Ascending aorta (tissue), 2 donors: ENCODE measurements at regions not wholly inside any gene's neighbourhood (a gene's known extent, or its start where the extent isn't known, plus 50 kb on each side); places are given as distances from the start of the nearest gene placed in this dataset.

Experiments used
- DNase-seq, 2 donors: peaks; one replicate each; pipeline ENCODE4 v3.0.0-alpha.2; 2019; ENCODE audit warnings: low spot score in 2 of 2
- H3K27ac ChIP-seq, 2 donors: fragments of 200-600 bp; sonication (generic); one replicate each; pipeline ENCODE4 v1.5.1; 2016 to 2017; ENCODE audit warnings: mild to moderate bottlenecking in 1 of 2
- H3K27me3 ChIP-seq: fragments of 200-600 bp; sonication (generic); one replicate; pipeline ENCODE4 v1.5.1; 2017
- H3K36me3 ChIP-seq, 2 donors: fragments of 200-600 bp; sonication (generic); one replicate each; pipeline ENCODE4 v1.5.1; 2016
- H3K4me1 ChIP-seq, 2 donors: fragments of 200-600 bp; sonication (generic); one replicate each; pipeline ENCODE4 v1.5.1; 2016 to 2017; ENCODE audit warnings: mild to moderate bottlenecking in 1 of 2
- H3K4me3 ChIP-seq, 2 donors: fragments of 200-600 bp; sonication (generic); one replicate each; pipeline ENCODE4 v1.5.1; 2016 to 2017; ENCODE audit warnings: mild to moderate bottlenecking in 1 of 2
- H3K9me3 ChIP-seq, 2 donors: fragments of 200-600 bp; sonication (generic); one replicate each; pipeline ENCODE4 v1.5.1; 2016
- intact Hi-C: fragments of 100-400 bp; cut with DNase I; formaldehyde crosslinking; loops from one replicate; pipeline ENCODE4 v1.15.1; 2023
- TF ChIP-seq, protein P1 (sequence below), 3 experiments: fragments of 200-600 bp in 2 of 3; fragments of 450-650 bp in 1 of 3; sonication (generic) in 2 of 3; IDR thresholded peaks; one replicate each; pipeline ENCODE4 v1.5.1; 2016 to 2019; ENCODE audit warnings: antibody characterized with exemption in 3 of 3, mild to moderate bottlenecking in 1 of 3, moderate library complexity in 1 of 3

DNA sequence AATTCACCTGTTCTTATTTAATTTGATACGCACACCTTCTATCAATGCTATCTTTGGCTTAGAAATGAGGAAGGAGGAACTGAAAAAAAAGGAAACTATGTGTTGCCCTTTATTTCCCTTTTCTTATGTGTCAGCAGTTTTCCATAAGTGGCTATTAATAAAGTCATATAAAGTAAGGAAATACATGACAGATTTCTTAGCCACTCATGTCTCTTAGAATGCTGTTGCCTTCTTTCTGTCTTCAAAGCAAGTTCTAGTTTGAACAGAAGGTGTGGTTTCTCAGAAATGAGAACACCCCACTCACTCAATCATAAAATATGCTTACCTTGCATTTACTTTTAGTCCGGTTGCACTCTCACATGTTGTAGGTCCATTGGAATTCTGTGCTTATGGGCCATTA lies 640.5 kb upstream of the GRM7 start:
- Histone ChIP-seq H3K4me3 (no peak overlapping the region), H3K4me1 (no peaks in the 10 kb centered on the region)

DNA sequence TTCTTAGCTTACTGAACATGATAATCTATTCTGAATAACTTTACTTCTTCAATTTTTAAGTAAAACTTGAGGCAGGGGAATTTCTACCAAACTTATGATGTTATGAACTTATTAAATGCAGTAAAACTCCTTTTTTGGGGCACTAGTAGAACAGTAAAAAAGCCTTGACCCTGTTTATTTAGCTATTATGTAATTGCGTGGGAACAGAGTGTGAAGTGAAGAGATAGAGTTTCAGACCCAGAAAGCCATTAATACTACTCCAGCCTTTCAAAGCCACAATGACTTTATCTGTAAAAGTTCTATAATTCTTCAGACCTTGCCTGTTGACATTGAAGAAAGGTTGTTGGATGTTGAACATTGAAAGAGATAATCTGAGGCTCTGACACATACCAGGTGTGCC lies 638.8 kb upstream of the GRM7 start:
- Histone ChIP-seq H3K4me1 (no peaks in the 10 kb centered on the region), H3K27me3 (no peaks in the 10 kb centered on the region), H3K4me3 (no peak overlapping the region), H3K9me3 (no peaks in the 10 kb centered on the region), H3K36me3 (no peaks in the 10 kb centered on the region), H3K27ac (no peak overlapping the region)
- TF ChIP-seq, protein P1, sequence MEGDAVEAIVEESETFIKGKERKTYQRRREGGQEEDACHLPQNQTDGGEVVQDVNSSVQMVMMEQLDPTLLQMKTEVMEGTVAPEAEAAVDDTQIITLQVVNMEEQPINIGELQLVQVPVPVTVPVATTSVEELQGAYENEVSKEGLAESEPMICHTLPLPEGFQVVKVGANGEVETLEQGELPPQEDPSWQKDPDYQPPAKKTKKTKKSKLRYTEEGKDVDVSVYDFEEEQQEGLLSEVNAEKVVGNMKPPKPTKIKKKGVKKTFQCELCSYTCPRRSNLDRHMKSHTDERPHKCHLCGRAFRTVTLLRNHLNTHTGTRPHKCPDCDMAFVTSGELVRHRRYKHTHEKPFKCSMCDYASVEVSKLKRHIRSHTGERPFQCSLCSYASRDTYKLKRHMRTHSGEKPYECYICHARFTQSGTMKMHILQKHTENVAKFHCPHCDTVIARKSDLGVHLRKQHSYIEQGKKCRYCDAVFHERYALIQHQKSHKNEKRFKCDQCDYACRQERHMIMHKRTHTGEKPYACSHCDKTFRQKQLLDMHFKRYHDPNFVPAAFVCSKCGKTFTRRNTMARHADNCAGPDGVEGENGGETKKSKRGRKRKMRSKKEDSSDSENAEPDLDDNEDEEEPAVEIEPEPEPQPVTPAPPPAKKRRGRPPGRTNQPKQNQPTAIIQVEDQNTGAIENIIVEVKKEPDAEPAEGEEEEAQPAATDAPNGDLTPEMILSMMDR (IDR thresholded peaks at IDR 0.05), result no peak
- DNase-seq, result no peak
- intact Hi-C loops, result no loop called here

More for the DNA sequence above, 640.5 kb upstream of the GRM7 start:
- Histone ChIP-seq H3K27ac (no peak overlapping the region), H3K36me3 (no peaks in the 10 kb centered on the region), H3K9me3 (no peaks in the 10 kb centered on the region), H3K27me3 (no peaks in the 10 kb centered on the region)
- no peak for DNase-seq
- intact Hi-C loops, result no loop called here
- TF ChIP-seq, protein P1 (IDR thresholded peaks at IDR 0.05), result no peak

DNA sequence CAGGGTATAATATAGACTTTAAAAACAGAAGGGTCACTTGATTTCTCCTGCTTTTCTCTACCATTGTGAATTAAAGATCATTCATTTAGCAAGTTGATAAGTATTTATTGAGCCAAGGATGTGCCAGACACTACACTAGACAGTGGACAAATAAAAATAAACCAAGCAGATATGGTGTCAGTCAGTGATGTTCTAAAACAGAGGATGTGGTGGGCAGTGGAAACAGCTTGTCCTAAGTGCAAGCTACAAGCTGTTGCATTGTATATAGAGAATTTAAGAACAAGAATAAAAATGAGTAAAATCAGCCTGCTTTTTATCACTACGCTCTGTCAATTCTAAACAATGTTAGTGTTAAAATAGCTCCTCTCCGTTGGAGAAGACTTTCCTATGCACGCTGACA lies 637.3 kb upstream of the GRM7 start:
- Histone ChIP-seq H3K9me3 (no peaks in the 10 kb centered on the region), H3K27me3 (no peaks in the 10 kb centered on the region), H3K4me1 (no peaks in the 10 kb centered on the region), H3K36me3 (no peaks in the 10 kb centered on the region), H3K27ac (no peak overlapping the region), H3K4me3 (no peak overlapping the region)
- DNase-seq, result no peak
- intact Hi-C loops, result no loop called here
- TF ChIP-seq, protein P1 (IDR thresholded peaks at IDR 0.05), result no peak

DNA sequence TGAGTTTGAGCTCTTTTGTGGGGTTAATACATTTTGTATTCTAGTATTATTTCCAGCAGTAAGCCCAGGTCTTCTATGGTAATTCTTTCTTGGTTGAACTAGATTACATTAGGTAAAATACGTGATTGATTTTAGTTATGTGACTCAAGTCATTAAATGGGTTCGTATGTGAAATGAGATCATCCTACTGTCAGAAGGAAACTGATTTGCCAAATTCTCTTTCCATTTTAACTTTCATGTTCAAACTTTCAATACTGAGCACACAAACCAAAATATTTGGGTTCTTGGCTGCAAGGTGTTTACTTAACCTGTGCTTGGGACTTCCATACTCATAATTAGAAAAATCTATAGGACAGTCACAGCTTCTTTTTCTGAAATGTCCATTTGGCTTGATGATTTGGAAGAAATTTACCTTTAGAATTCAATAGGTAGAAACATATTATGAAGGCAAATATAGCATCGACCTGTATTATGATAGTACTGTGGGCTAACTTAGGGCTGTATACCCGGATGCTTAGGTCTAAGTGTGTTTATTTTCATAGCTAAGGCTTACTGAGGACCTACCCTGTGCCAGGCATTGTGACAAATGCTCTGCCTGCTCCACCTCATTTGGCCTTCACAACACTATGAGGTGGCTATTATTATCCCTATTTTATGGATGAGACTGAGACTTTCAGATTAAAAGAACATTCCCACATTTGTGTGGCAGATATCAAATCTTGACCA lies 631.8 kb upstream of the GRM7 start:
- H3K36me3 ChIP-seq, result no peaks in the 10 kb centered on the region
- H3K27ac ChIP-seq, result no peak overlapping the region
- TF ChIP-seq, protein P1 (IDR thresholded peaks at IDR 0.05), result no peak
- H3K9me3 ChIP-seq, result no peaks in the 10 kb centered on the region
- H3K4me3 ChIP-seq, result no peak overlapping the region
- no peaks in the 10 kb centered on the region for H3K4me1 ChIP-seq
- DNase-seq, result no peak
- intact Hi-C loops, result no loop called here
- H3K27me3 ChIP-seq, result no peaks in the 10 kb centered on the region

DNA sequence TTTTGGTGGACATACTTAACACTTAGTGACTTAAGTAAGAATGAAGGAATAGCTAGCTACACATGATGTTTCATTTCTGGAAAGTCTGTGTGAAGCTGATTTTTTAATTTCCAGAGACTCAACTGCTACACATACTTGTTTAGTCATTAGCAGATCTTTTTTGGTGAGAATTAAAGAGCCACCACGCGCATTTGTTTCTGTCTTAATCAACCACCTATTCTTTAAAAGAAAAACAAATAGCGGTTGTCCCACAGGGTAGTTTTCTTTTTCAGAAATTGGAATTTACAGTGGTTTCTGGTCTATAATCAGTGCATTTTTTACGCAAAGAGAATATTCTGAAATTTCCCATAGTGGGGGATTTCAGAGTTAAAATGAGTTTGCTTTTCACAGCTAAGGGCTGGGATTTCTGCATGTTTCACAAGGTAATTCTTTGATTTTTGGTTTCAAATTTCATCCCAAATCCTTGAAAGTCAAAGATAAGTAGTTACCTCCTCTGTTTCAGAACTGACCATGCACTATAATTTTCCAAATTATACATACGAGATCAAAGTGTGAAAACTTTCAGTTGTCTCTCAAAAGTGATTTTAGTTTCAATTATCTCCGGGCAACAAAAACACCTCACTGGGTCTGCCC lies 631.0 kb upstream of the GRM7 start:
- DNase-seq, result no peak
- TF ChIP-seq, protein P1 (IDR thresholded peaks at IDR 0.05), result no peak
- intact Hi-C loops, result no loop called here

More for the DNA sequence above, 631.0 kb upstream of the GRM7 start:
- Histone ChIP-seq H3K36me3 (no peaks in the 10 kb centered on the region), H3K9me3 (no peaks in the 10 kb centered on the region), H3K4me1 (no peaks in the 10 kb centered on the region), H3K27me3 (no peaks in the 10 kb centered on the region), H3K4me3 (no peak overlapping the region), H3K27ac (no peak overlapping the region)
